Spleen (tissue), 7 donors: ENCODE measurements at regions not wholly inside any gene's neighbourhood (a gene's known extent, or its start where the extent isn't known, plus 50 kb on each side); places are given as distances from the start of the nearest gene placed in this dataset.

Experiments
- POLR2A ChIP-seq, 3 donors: fragments of 450-650 bp; IDR thresholded peaks; one replicate each; pipeline ENCODE4 v1.5.1; 2017; ENCODE audit warnings: antibody characterized with exemption in 3 of 3, mild to moderate bottlenecking in 1 of 3
- POLR2AphosphoS5 ChIP-seq, 3 donors: sonication (generic); formaldehyde crosslinking; IDR thresholded peaks; one replicate each; pipeline ENCODE4 v1.5.1; 2017; ENCODE audit warnings: antibody characterized with exemption in 3 of 3
- TF ChIP-seq, protein P1 (sequence below), 11 experiments: fragments of 200-600 bp in 7 of 11; fragments of 450-650 bp in 4 of 11; sonication (generic) in 4 of 11; IDR thresholded peaks in 8 of 11; conservative IDR thresholded peaks in 3 of 11; 1 replicate in 7 of 11; 2 replicates in 4 of 11; pipeline versions ENCODE4 v1.4.0 to v1.8.0; 2016 to 2021; ENCODE audit warnings: antibody characterized with exemption in 11 of 11, inconsistent platforms in 4 of 11, mild to moderate bottlenecking in 1 of 11
- donor health status: DM: no; HTN: no; CAD: no; lungs with moderate emphysema.
- donor health status: DM: no; HTN: no; CAD: no.
- donor health status: DM: no; HTN: no; CAD: no.

DNA sequence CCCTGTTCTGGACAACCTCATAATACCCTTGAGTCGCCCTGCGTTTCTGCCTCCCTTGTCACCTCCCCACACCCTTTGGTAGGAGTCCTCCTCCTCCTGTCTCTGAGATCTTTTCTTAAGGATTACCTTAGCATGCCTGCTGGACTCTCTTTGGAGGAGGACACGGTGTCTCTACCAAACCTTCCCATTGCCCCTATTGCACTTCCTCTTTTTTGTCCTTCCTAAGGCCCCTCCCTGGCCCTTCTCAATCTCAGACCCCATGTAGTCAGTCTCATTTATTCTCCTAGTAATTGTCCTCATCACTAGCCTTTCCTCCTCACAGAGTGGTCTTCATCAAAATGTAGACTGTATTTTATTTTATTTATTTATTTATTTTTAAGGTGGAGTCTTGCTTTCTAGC is 335.0 kb upstream of the SFRP2 start:
- TF ChIP-seq POLR2A (IDR thresholded peaks at IDR 0.05) (no peak), POLR2AphosphoS5 (IDR thresholded peaks at IDR 0.05) (no peak)
- TF ChIP-seq, protein P1, sequence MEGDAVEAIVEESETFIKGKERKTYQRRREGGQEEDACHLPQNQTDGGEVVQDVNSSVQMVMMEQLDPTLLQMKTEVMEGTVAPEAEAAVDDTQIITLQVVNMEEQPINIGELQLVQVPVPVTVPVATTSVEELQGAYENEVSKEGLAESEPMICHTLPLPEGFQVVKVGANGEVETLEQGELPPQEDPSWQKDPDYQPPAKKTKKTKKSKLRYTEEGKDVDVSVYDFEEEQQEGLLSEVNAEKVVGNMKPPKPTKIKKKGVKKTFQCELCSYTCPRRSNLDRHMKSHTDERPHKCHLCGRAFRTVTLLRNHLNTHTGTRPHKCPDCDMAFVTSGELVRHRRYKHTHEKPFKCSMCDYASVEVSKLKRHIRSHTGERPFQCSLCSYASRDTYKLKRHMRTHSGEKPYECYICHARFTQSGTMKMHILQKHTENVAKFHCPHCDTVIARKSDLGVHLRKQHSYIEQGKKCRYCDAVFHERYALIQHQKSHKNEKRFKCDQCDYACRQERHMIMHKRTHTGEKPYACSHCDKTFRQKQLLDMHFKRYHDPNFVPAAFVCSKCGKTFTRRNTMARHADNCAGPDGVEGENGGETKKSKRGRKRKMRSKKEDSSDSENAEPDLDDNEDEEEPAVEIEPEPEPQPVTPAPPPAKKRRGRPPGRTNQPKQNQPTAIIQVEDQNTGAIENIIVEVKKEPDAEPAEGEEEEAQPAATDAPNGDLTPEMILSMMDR (IDR thresholded peaks at IDR 0.05 in 8 of 11, conservative IDR thresholded peaks at IDR 0.05 in 3 of 11), result no peak
